GM13976 (cell line): ENCODE measurements at regions not wholly inside any gene's neighbourhood (a gene's known extent, or its start where the extent isn't known, plus 50 kb on each side); places are given as distances from the start of the nearest gene placed in this dataset.

ENCODE experiments used
- DNase-seq: peaks from one replicate; pipeline ENCODE4 v3.0.0; 2012; ENCODE audit warnings: low spot score
- CTCF ChIP-seq: IDR thresholded peaks from 2 replicates; pipeline ENCODE4 v1.5.1; 2012; ENCODE audit warnings: borderline replicate concordance, mild to moderate bottlenecking; ENCODE audit not compliant: insufficient read depth; ENCODE audit errors: extremely low read depth, missing control alignments, control extremely low read depth
- in situ Hi-C: fragments of 300-500 bp; cut with MboI; formaldehyde crosslinking; loops from one replicate; pipeline ENCODE4 v1.12.0; 2022; ENCODE audit warnings: low sequenced_read_pairs, mixed read lengths, inconsistent platforms; ENCODE audit not compliant: unreplicated experiment

- TF ChIP-seq CTCF: no peak
- in situ Hi-C loops: no loop called here
- peak; percentile 14 for DNase-seq
Measured at GRCh38 chr4:179634862-179635261, 2192.6 kb upstream of the AGA start.

GRCh38 chr4:179662522-179662921 is 2220.3 kb upstream of the AGA start:
- no peak for DNase-seq
- TF ChIP-seq CTCF: no peak
- in situ Hi-C loops: no loop called here

GRCh38 chr4:179663641-179664429 is 2221.6 kb upstream of the AGA start:
- no peak for TF ChIP-seq CTCF
- DNase-seq: no peak
- in situ Hi-C loops: no loop called here

- in situ Hi-C loops: no loop called here
- no peak for TF ChIP-seq CTCF
Measured at GRCh38 chr4:179664430-179665027, 2222.3 kb upstream of the AGA start.

GRCh38 chr4:179666226-179666625 is 2224.0 kb upstream of the AGA start:
- in situ Hi-C loops: no loop called here
- DNase-seq: no peak
- TF ChIP-seq CTCF: no peak

More at GRCh38 chr4:179664430-179665027, 2222.3 kb upstream of the AGA start:
- DNase-seq: no peak

- DNase-seq: no peak
- in situ Hi-C loops: no loop called here
- TF ChIP-seq CTCF: no peak
Measured at GRCh38 chr4:179671609-179672008, 2229.4 kb upstream of the AGA start.
